GM21381 (cell line): ENCODE measurements at regions not wholly inside any gene's neighbourhood (a gene's known extent, or its start where the extent isn't known, plus 50 kb on each side); places are given as distances from the start of the nearest gene placed in this dataset.

Experiments
- ATAC-seq: cut with Tn5 transposase; IDR thresholded peaks from one replicate; pipeline ENCODE4 v1.9.1; 2021; ENCODE audit warnings: mild to moderate bottlenecking, moderate library complexity; ENCODE audit not compliant: unreplicated experiment

- no peak for ATAC-seq
Measured at GRCh38 chr6:85396159-85396808, 53.6 kb upstream of the NT5E start.

DNA sequence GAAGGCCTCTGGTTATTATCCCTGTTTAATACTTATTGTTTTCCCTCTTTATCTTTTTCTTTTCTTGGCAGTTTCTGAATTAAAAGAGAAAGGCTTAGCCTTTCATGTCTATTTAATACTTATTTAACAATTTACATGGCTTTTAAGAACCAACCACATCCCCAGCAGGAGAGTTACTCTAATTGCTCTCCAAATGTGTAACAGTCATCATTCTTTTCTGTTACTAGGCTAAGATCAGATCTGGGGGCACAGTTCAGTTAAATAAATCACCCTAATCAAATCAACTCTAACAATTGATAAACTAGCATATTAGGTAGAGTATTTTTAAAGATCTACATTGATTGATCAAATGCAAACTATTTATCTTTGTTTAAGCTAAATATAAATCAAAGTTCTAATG is 54.1 kb upstream of the NT5E start:
- ATAC-seq: no peak

- no peak for ATAC-seq
Measured at GRCh38 chr6:85394853-85395538, 54.9 kb upstream of the NT5E start.

DNA sequence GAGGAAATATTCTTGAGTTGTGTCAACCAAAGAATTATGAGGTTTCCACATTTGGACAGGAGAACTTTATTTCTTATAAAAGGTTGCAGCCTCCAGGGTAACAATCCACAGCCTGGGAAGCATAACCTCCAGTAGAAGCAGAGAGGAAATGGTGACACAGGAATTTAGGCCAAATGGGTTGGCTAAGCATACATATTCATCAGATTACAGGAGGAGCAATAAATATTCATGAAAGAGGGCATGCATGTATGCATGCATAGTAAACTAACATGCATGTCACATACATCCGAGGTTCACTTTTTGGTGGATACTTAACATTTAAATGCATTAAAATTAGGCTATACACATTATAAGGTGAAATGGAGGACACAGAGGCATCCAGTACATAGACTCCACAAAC is 55.7 kb upstream of the NT5E start:
- no peak for ATAC-seq

DNA sequence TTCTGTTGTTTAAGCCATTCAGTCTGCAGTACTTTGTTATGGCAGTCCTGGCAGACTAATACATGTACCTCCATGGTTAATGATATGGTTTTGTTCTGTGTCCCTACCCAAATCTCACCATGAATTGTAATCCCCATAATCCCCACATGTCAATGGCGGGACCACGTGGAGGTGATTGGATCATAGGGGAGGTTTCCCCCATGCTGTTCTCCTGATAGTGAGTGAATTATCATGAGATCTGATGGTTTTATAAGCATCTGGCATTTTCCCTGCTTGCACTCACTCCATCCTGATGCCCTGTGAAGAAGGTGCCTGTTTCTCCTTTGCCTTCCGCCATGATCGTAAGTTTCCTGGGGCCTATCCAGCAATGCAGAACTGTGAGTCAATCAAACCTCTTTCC is 57.5 kb upstream of the NT5E start:
- no peak for ATAC-seq

- no peak for ATAC-seq
Measured at GRCh38 chr6:85390775-85391174, 59.1 kb upstream of the NT5E start.

DNA sequence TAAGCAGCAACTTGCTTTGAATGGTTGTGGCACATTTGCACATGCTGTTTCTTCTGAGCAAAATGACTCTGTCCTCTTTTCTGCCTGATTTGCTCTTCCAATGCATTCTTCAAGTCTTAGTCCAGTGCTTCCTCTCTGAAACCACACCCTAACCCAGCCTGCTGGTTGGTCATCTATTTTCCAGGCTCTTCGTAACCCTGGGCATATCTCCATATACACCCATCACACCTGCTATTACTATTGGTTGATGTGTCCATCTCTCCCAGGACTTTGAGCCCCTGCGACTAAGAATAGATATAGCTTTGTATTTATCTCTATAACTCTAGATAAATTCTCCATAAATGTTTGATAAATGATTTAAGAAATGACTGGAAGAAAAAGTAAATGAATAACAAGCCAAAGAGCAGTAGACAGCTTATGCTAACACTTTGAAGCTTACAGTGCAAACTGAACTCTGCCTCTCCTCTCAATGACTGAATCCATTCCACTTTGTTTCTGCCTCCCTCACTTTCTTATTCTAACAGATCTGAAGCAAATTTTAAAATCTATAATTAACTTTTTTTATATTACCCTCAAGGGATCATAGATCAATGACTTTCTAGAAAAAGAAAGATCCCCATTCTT is 59.7 kb upstream of the NT5E start:
- no peak for ATAC-seq

DNA sequence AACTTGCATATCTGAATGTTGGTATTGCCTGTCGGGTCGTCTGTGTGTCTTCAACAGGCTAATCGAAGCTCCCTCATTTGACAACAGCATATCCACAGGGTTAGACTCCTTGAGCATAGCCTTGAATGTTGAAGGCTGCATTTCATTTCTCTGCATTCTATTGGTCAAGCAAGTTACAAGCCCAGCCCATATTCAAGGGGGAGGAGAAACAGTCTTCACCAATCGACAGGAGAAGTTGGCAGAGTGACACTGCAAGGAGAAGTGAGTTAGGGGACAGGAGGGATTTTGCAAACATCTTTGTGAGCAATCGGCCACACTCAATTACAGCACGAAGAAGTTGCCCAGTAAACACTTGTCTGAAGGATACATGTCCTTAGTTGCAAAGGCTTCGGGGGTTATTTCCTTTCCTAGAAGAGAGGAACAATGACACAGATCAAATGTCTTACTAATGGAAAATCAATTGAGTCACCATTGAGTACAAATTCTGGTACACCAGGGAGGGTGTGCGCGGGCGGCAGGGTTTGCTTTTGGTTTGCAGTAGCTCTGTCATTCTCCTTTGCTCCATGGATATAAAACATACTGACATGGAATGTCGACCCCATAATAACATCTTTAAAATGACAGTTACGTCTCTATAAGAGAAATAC is 60.6 kb upstream of the NT5E start:
- no peak for ATAC-seq

DNA sequence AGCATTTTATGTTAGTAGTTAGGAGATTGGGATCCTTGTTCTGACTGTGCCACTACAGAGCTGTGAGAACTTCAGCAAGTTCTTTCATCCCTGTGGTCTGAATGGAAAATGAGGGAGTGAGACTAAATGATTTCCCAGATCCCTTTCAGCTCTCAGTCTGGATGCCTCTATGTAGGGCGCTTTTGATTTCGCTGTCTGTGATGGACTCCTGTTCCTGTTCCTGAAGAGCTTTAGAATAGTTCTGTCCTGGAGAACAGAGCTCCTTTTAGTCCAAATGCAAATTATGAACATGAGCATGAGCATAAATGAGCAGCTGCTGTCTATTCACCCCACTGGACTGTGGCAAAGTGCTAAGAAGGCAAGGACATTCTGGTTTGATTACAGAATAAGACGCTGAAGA is 61.4 kb upstream of the NT5E start:
- ATAC-seq: no peak

- ATAC-seq: no peak
Measured at GRCh38 chr6:85385636-85386315, 64.1 kb upstream of the NT5E start.

GRCh38 chr6:85383042-85383441 is 66.8 kb upstream of the NT5E start:
- ATAC-seq: no peak

DNA sequence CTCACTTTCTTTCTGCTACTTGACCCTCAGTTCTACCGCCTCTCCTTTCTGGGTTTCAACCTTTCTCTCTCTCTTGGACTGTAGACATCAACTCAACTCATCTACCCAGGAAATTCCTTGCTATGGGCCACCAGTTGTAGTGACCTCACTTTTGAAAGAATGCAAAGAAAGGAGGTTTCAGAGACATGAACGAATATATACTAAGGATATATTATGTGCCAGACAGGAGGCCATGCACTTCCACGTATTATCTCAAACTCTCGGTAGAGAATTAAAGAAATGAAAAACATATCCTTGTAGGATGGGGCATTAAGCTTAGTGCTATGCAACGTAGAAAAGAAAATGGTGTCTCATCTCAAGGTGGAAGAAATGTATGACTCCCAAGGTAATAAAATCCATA is 67.3 kb upstream of the NT5E start:
- ATAC-seq: no peak

- ATAC-seq: no peak
Measured at GRCh38 chr6:85372915-85373270, 77.0 kb upstream of the NT5E start.

DNA sequence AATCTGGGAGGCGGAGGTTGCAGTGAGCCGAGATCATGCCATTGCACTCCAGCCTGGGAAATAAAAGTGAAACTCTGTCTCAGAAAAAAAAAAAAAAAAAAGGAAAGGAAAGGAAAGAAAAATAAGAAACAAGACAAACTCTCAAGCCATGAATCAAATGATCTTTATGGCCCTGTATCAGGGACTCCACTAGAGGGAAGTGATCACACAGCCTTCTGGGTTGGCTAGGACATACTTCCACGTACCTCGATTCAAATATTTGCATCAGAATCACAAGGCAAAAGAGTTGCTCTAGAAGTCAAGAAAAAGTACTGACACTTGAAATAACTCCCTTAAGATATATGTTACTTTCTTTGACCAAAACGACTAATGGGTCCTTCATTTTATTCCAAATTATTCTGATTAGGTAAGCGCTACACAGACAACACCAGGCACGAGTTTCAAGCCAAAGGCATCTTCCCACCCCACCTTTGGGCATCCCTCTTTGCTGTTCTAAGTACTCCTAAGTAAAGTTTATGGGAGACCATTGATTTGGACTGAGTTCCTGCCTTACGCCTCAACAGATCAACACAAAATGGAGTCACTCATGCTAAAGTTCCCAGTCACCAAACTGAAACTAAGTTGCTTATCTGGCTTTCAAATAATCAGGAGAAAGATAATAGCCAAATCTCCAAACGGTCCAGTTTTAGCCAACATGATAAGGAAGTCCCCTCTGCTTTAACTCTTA is 77.5 kb upstream of the NT5E start:
- ATAC-seq: no peak

DNA sequence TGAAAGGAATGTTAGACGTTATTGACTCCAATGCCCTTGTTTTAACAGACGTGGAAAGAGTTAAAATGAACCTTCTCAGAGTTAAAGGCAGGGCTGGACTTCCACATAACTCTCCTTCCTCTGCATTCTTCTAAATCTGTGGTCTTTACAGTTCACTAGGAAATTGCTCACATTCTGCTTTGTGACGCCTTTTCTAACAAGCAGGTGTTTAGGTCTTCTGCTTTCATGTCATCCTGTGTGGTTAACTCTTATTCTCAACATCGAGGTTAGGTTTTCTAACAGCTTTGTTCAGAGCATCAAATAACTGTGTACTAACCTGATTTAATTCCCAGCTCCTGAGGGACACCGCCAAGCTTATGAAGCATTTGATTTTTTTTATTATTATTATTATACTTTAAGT is 81.3 kb upstream of the NT5E start:
- ATAC-seq: peak; percentile 77

DNA sequence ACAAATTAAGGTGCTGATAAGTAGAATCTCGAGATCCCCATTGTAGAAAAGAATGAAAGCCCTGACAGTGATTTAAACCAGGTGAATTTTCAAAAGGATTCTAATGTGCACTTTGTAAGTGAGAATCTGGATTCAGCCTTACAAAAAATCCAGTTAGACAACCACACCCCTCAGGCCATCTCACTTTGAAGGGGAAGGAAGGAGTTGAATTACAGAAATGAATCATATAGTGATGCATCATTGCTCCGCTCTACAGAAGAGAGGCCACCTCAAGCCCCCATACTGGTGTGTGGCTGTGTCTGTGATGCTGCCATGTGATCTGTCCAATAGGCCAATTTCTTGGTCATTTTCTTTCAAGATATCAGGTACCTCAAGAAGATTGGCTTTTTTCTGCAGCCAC is 85.5 kb upstream of the NT5E start:
- ATAC-seq: peak; percentile 52

GRCh38 chr6:85363870-85364269 is 86.0 kb upstream of the NT5E start:
- ATAC-seq: no peak

GRCh38 chr6:85362652-85363310 is 87.1 kb upstream of the NT5E start:
- ATAC-seq: no peak

- ATAC-seq: no peak
Measured at GRCh38 chr6:85361643-85362014, 88.3 kb upstream of the NT5E start.
